Smooth muscle cell of the brain vasculature (primary cell): ENCODE measurements at regions not wholly inside any gene's neighbourhood (a gene's known extent, or its start where the extent isn't known, plus 50 kb on each side); places are given as distances from the start of the nearest gene placed in this dataset.

Source experiments
- DNase-seq: peaks from one replicate; pipeline ENCODE4 v3.0.0-alpha.2; 2012; ENCODE audit warnings: low read depth, low spot score

DNA sequence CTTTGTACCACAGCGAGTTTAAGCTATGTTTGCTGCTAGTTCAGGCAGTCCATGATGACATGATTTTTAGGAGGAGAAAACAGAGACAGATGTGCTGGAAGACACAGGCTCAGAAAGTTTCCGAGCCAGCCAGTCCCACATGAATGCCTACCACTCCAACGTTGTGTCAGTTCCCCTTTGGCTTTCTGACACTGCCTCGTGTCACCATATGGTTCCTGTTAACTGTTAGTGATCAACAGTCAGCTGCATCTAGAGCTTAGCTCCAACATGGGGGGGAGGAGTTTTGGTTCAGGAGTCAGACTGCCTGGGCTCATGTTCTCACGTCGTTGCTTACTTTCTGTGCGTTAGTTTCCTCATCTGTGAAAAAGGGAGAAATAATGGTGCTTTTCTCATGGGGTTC, 343.7 kb downstream of the MID1IP1 start:
- DNase-seq, result no peak

- no peak for DNase-seq
Observed at GRCh38 chrX:39145859-39146258, 344.6 kb downstream of the MID1IP1 start.

- peak; percentile 4 for DNase-seq
Observed at GRCh38 chrX:39149761-39150160, 348.5 kb downstream of the MID1IP1 start.

GRCh38 chrX:39150220-39150619, 349.0 kb downstream of the MID1IP1 start:
- no peak for DNase-seq

DNA sequence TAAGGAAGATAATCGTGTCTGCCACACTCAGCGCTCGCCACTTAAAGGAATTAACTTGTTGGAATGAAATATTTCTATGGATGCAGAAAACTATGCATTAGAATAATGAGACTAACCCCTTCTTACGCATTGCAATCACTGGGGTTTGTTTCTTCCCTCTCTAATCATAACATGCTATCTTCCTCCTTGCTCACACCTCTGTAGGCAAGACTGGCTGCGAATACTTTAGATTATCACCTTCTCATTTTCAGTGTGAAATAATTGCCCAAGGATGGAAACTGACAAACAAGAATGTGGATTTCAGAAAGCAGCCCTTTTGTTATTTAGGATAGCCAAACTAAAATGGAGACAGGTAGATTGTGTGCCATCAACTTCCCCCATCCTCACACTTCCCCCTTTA, 349.4 kb downstream of the MID1IP1 start:
- no peak for DNase-seq

GRCh38 chrX:39152106-39152649, 350.9 kb downstream of the MID1IP1 start:
- DNase-seq, result no peak

DNA sequence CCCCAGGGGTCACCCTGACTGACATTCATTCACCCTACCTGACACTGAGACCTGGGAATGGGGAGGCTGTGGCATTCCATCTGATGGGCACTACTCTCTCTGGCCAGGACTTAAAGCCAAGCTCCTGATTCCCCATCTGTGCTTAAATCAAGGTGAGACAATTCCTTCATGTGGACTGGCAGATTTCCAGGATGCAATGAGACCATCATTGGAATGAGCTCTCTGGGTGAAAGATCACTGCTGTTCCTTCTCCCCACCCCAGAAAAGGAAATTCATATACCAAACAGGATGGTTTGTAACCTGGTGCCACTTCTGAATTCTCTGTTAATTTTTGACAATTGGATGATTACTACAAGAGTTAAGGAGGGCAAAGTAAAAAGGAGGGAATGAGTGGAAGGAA, 354.8 kb downstream of the MID1IP1 start:
- no peak for DNase-seq

- DNase-seq, result no peak
Observed at GRCh38 chrX:39157006-39157405, 355.7 kb downstream of the MID1IP1 start.

GRCh38 chrX:39157796-39158195, 356.5 kb downstream of the MID1IP1 start:
- no peak for DNase-seq

DNA sequence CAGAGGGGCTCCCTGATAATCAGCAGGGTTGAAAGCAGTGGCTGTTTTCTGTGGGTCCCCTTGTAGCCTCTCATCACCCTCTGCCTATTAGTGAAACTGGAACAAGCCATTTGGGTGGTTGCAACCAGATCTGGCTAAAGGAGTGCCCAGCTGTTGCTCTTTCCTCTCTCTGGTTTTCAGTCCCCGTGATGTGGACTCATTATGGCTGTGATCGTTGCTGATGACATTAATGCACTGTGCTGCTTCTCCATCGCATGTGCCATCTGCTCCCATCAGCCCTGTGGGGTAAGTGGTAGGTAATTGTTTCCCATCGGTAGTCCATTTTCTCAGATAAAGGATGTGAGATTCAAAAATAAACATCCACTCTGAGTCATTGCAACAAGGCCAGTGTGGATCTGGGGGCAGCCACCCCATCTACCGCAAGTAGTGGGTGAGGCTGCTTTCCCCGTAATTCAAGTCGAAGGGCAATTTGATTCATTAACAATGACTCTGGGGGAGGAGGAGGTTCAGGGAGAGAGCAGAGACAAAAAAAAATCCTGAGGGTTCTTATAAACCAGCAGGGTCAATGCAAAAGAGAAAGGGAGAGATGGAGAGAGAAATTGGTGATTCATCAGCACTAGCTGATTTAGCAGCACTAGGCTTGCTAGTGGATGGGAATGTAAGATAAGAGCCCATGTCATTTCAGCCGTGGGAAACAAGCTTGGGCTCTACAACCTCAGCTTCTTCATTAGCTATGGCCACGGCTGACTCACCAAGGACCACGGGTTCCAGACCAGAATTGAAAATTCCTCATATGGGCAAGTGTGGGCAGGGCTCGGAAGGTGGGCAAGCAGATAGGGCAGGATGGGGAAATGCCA, 357.8 kb downstream of the MID1IP1 start:
- no peak for DNase-seq

DNA sequence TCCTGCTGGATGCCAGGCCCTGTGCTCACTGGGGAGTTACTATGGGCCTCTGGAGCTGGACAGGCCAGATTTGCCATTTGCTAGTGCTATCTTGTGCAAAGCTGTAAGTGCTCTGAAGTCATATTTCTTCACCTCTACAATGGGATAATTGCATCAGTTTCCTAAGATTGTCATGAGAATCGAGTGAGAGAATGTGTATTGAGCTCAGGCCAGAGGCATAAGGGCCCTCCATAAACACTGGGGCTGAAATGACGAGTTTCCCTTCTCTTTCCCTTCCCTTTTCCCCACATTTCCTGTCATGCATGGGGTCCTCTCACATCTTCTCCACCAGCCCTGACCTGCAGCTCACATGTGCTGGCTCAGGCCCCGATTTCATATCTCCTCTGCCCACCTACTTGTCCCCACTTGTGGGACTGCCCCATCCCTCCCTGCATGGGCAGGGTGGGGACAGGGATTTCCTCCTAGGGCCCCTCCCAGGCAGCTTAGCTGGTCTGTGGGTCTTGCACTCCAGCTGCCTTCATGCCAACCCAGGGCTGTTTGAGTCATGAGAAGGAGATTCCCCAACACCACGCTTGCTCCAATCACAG, 358.8 kb downstream of the MID1IP1 start:
- DNase-seq, result no peak

DNA sequence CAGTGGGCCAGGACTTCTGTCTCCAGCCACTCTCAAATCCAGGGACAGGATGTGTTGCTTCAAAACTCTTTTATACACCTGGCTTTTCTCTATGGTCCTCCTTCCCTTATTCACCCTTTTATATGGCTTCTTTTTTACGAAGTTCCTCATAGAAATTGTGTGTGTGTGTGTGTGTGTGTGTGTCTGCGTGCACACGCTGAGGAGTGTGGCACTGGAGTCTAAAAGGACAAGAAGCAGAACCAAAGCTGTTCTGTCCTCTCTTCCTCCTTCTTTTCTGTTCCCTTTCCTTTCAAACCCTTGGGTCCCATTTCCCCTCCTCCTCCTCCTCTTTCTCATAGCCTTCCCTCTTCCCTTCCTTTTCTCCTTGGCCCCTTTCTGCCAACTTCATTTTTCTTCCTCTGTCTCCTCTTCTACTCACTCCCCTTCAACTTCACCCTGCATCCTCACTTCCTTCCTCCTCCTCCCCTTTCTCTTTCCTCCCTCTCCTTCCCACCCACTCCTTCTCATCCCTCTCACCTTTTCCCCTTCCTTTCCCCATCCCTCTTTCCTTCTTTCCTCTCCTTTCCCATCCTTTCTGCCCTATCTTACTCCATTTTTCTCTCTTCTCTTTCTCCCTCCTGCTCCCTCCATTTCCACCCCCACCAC, 360.5 kb downstream of the MID1IP1 start:
- DNase-seq, result no peak

DNA sequence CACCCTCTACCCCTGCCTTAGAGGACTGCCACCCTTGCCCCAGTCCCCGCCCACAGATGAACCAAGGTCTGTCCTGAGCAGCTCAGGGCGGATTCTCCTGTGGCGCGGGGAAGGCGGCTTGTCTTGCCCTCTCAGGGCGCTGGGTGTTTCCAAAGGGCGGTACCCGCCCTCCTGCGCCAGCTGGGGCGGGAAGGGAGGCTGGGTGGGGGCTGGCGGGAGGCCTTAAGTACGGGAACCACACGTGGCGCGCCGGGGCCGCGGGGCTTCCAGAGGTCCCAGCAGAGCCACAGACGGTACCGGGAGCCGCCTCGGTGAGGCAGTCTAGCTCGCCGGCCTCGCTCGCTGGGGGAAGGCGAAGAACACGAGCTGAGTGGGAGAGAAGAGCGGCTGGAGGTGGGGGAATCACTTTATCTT, 361.1 kb downstream of the MID1IP1 start:
- DNase-seq, result no peak

- DNase-seq, result no peak
Observed at GRCh38 chrX:39163581-39164126, 362.4 kb downstream of the MID1IP1 start.

DNA sequence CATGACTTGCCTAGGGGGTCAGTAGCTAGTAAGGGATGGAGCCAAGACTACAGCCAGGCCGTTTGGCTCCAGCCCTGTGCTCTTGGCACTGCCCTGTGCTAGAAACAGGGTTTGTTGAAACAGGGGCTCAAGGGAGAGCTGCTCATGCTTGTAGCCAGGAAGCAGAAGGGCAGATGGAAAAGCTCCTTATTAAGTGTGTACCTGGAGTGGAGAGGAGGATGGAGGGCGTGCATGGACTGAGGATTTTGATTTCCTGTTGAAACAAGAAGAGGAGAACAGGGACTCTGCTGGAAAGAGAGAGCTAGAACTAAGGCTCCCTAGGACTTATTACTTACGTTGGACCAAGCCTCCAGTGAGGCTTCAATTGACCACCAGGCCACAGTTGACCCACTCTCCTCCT, 363.0 kb downstream of the MID1IP1 start:
- no peak for DNase-seq

DNA sequence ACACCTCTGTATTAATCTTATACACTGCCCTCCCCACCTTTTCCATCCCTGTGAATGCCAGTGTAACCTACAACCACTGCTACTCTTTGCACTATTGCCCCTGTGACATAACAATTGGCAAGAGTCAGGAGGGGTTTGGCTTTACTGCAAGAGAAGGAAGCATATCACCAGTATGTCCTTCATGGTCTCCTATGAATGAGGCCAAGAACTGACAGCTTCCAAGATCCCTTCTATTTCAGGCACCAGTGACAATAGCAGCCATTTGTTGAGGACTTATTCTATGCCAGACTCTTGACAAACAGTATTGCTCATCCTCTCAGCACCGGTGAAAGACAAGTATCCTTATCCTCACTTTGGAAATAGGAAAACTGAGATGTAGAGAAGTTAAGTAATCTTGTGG, 363.9 kb downstream of the MID1IP1 start:
- no peak for DNase-seq

DNA sequence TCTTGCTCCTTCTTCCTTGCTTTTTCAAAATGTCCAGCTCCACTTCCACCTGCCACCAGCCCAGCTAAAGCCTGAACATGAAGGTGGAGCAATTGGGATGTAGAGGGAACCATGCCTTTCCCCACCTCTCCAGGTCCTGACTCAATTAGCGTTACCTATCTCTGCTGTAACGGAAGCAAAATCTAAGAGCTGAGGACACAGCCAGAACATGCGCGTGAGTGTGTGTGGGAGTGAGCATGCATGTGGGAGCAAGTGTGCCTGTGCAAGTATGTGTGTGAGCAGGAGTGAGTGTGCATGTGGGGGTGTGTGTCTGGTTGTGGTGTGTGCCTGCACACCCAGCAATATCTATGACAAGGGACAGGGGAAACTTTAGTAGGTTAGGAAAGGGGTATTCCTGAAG, 364.5 kb downstream of the MID1IP1 start:
- no peak for DNase-seq

- no peak for DNase-seq
Observed at GRCh38 chrX:39167791-39168190, 366.5 kb downstream of the MID1IP1 start.

DNA sequence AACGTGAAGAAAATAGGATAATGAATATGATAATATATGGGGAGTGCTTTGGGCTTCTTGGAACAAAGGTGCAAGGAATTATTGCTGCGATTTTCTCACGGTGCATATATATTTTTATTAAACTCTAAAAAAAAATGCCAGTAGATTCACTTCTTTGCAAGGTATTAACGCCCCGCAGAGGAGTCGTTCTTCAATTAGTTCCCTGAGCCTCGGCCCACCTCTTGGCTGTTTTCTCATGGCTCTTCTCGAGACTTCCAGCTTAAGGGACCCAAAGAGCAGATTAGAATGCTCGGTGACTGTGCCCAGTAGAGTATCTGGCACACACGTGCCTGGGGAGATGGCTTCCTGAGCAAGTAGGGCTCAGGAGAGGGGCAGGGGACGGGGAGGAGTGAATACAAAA, 367.4 kb downstream of the MID1IP1 start:
- DNase-seq, result no peak

DNA sequence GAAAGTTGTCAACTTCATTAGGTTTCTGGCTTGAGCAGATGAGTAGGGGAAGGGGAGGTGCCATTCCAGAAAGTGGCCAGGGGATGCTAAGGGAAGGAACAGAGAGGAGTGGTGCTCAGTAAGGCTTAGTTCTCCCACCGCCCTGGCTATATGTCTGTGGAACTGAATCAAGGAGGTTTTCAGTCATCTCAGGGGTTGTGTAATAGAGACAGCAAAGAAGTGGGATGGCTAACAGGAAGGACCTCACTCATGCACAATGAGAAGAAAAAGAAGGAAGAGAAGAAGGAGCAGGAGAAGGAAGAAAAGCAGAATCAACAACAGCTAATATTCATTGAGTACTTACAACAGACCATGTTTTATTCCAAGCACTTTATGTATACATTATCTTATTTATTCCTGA, 368.7 kb downstream of the MID1IP1 start:
- no peak for DNase-seq

GRCh38 chrX:39170464-39170863, 369.2 kb downstream of the MID1IP1 start:
- DNase-seq, result no peak

DNA sequence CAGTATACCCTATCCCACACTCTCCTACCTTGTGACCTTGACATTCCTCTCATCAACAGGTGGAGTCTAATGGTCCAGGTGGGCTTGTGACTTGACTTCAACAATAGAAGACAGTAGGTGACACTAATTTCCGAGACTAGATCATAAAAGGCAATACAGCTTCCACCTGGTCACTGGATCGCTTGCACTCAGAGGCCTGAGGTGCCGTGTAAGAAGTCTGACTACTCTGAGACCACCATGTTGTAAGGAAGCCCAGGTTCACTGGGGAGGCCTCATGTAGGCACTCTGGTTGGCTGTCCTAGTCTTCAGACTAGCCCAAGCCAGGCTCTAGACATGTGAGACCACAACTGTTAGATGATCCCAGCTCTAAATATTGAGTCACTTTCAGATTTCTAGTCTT, 370.4 kb downstream of the MID1IP1 start:
- no peak for DNase-seq
